ENCODE measurements at regions not wholly inside any gene's neighbourhood (a gene's known extent, or its start where the extent isn't known, plus 50 kb on each side); places are given as distances from the start of the nearest gene placed in this dataset.

DNA sequence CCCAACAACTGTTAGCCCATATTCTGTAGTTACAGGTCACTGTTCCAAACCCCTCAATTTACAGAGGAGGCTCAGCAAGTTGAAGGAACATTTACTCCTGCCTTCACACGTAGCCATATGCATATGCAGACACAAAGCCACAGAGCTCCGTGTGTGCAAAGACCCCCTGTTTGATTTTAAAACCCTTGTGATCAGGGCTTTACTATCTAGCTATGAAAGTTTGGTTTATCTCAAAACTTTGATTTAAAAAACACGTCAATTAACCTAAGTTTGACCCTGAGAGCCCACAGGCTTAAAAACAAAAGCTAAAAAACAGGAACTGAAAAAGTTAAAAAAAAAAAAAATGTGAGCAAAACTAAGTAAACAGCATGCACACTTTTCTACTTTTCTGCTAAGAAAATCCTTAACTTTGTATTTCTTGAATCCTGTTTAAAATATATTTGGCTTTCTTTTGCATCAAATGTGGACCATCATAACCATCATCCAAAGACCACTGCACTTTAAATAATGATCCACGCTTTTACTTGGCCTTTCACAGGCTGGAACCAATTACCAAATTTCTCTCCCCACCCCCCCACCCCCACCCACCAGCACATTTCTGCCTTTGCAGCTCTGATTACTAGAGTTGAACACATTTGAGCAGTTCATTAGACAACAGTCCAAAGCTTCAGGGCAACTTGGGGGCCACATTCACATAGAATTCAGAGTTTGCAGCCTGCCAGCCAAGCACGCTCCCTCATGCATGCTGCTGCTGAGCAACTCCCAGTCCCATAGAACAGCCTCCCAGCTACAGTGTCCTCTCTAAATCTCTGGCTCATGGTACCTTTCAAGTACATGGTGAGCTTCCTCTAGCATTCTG is 128.8 kb upstream of the MAP3K1 start:
- POLR2A ChIA-PET (ENCODE audit: low non-redundant PET) = no interaction called here
- no peaks in the 10 kb centered on the region for H3K9me3 ChIP-seq (ENCODE audit: low read depth, low read length, poor library complexity, severe bottlenecking)
- TF ChIP-seq EZH2 (IDR thresholded peaks at IDR 0.05; ENCODE audit: borderline replicate concordance, low read depth, low read length, poor library complexity, severe bottlenecking) = no peak
- TF ChIP-seq, protein P1, sequence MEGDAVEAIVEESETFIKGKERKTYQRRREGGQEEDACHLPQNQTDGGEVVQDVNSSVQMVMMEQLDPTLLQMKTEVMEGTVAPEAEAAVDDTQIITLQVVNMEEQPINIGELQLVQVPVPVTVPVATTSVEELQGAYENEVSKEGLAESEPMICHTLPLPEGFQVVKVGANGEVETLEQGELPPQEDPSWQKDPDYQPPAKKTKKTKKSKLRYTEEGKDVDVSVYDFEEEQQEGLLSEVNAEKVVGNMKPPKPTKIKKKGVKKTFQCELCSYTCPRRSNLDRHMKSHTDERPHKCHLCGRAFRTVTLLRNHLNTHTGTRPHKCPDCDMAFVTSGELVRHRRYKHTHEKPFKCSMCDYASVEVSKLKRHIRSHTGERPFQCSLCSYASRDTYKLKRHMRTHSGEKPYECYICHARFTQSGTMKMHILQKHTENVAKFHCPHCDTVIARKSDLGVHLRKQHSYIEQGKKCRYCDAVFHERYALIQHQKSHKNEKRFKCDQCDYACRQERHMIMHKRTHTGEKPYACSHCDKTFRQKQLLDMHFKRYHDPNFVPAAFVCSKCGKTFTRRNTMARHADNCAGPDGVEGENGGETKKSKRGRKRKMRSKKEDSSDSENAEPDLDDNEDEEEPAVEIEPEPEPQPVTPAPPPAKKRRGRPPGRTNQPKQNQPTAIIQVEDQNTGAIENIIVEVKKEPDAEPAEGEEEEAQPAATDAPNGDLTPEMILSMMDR (conservative IDR thresholded peaks at IDR 0.05; ENCODE audit: low read depth, low read length) = no peak
- no peak overlapping the region for H3K4me3 ChIP-seq (ENCODE audit: low read depth, low read length, poor library complexity, severe bottlenecking)
- CTCF ChIA-PET = no interaction called here
- H3K27me3 ChIP-seq (replicated peaks; ENCODE audit: insufficient read depth, low read depth, low read length, poor library complexity) = no peaks in the 10 kb centered on the region
- BruUV-seq (replicated peaks) = no TSS peak
- DNase-seq (ENCODE audit: low spot score) = no peak
- H3K4me1 ChIP-seq (ENCODE audit: insufficient read depth, low read length, poor library complexity, severe bottlenecking) = no peaks in the 10 kb centered on the region
- H3K36me3 ChIP-seq (ENCODE audit: insufficient read depth, low read length, poor library complexity, severe bottlenecking) = no peaks in the 10 kb centered on the region
- intact Hi-C loops (cut with micrococcal nuclease; ENCODE audit: unreplicated experiment) = no loop called here
- no peak overlapping the region for H3K27ac ChIP-seq (ENCODE audit: low read depth, low read length, poor library complexity, severe bottlenecking)

DNA sequence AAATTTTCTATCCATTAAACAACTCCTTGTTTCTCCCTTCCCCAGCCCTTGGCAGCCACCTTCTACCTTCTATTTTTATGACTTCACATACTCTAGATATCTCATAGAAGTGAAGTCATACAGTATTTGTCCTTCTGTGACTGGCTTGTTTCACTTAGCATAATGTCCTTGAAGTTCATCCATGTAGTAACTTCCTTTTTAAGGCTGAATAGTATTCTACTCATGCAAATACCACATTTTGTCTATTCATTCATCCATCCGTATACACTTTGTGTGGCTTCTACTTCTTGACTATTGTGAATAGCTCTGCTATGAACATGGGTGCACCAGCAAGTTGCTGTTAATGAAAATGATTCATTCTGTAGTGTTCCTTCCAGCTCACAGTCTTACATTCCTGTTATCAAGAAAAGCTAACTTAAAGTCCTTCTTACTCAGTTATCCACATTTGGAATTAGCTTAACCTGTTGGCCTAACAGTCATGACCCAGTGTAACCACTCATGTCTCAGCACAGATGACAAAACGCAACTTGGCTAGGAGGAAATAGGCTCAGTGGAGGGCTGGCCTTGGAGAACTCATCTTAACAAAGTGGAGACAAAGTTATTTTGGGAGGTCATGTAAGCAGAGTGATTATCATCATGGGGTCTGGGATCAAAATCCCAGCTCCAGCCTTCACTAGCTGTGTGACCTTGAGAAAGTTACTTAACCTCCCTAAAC is 129.7 kb upstream of the MAP3K1 start:
- no peak overlapping the region for H3K4me3 ChIP-seq (ENCODE audit: low read depth, low read length, poor library complexity, severe bottlenecking)
- no peaks in the 10 kb centered on the region for H3K4me1 ChIP-seq (ENCODE audit: insufficient read depth, low read length, poor library complexity, severe bottlenecking)
- H3K27me3 ChIP-seq (replicated peaks; ENCODE audit: insufficient read depth, low read depth, low read length, poor library complexity) = no peaks in the 10 kb centered on the region
- no TSS peak for BruUV-seq (replicated peaks)
- intact Hi-C loops (cut with micrococcal nuclease; ENCODE audit: unreplicated experiment) = no loop called here
- H3K9me3 ChIP-seq (ENCODE audit: low read depth, low read length, poor library complexity, severe bottlenecking) = no peaks in the 10 kb centered on the region
- DNase-seq (ENCODE audit: low spot score) = no peak
- CTCF ChIA-PET = no interaction called here
- POLR2A ChIA-PET (ENCODE audit: low non-redundant PET) = no interaction called here
- no peaks in the 10 kb centered on the region for H3K36me3 ChIP-seq (ENCODE audit: insufficient read depth, low read length, poor library complexity, severe bottlenecking)
- H3K27ac ChIP-seq (ENCODE audit: low read depth, low read length, poor library complexity, severe bottlenecking) = no peak overlapping the region
- TF ChIP-seq EZH2 (IDR thresholded peaks at IDR 0.05; ENCODE audit: borderline replicate concordance, low read depth, low read length, poor library complexity, severe bottlenecking) = no peak
- TF ChIP-seq, protein P1 (conservative IDR thresholded peaks at IDR 0.05; ENCODE audit: low read depth, low read length) = no peak

DNA sequence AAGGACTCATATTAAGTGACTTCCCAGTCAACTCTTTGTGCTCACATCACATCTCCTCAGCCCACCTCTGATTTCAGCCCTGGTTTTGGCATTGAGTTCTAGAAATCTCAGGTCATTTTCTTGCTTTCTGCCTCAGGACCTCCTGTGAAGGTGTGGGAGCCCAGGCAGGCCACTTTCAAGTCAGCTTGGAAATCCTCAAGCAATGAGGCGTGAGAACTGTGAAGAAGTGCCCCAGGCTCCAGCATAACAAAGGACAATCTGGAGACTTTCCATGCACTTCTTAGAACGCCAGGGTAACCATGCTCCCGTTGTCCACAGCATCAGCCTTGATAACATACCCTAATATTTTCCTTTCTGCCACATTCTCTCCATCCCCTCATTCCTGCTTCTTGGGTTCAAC is 131.2 kb upstream of the MAP3K1 start:
- H3K27ac ChIP-seq (ENCODE audit: low read depth, low read length, poor library complexity, severe bottlenecking) = no peak overlapping the region
- H3K36me3 ChIP-seq (ENCODE audit: insufficient read depth, low read length, poor library complexity, severe bottlenecking) = no peaks in the 10 kb centered on the region
- H3K4me1 ChIP-seq (ENCODE audit: insufficient read depth, low read length, poor library complexity, severe bottlenecking) = no peaks in the 10 kb centered on the region
- intact Hi-C loops (cut with micrococcal nuclease; ENCODE audit: unreplicated experiment) = no loop called here
- H3K27me3 ChIP-seq (replicated peaks; ENCODE audit: insufficient read depth, low read depth, low read length, poor library complexity) = no peaks in the 10 kb centered on the region
- no peak overlapping the region for H3K4me3 ChIP-seq (ENCODE audit: low read depth, low read length, poor library complexity, severe bottlenecking)
- DNase-seq (ENCODE audit: low spot score) = no peak
- ChIA-PET POLR2A (ENCODE audit: low non-redundant PET) (no interaction called here), CTCF (no interaction called here)
- BruUV-seq (replicated peaks) = no TSS peak
- TF ChIP-seq, protein P1 (conservative IDR thresholded peaks at IDR 0.05; ENCODE audit: low read depth, low read length) = no peak
- no peak for TF ChIP-seq EZH2 (IDR thresholded peaks at IDR 0.05; ENCODE audit: borderline replicate concordance, low read depth, low read length, poor library complexity, severe bottlenecking)
- no peaks in the 10 kb centered on the region for H3K9me3 ChIP-seq (ENCODE audit: low read depth, low read length, poor library complexity, severe bottlenecking)
